ENCODE measurements at regions not wholly inside any gene's neighbourhood (a gene's known extent, or its start where the extent isn't known, plus 50 kb on each side); places are given as distances from the start of the nearest gene placed in this dataset.

DNA sequence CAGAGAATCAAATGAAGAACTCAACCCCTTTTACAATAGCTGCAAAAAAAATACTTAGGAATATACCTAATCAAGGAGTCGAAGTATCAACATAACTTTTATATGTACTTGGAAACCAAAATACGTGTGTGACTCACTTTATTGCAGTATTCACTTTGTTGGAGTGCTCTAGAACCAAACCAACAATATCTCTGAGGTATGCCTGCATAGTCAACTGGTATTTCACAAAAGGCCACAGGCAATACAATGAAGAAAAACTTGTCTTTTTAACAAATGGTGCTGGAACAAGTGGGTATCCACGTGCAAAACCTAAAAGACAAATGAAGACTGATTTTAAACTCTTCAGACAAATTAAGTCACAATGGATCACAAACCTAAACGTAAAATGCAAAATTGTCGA lies 385.7 kb downstream of the TLE1 start:
- DNase-seq (no peak), ATAC-seq (no peak)
- no peak overlapping the region for H3K27ac ChIP-seq
- H3K4me3 ChIP-seq: no peak overlapping the region
- TF ChIP-seq POLR2A (IDR thresholded peaks at IDR 0.05): no peak
- TF ChIP-seq, protein P1, sequence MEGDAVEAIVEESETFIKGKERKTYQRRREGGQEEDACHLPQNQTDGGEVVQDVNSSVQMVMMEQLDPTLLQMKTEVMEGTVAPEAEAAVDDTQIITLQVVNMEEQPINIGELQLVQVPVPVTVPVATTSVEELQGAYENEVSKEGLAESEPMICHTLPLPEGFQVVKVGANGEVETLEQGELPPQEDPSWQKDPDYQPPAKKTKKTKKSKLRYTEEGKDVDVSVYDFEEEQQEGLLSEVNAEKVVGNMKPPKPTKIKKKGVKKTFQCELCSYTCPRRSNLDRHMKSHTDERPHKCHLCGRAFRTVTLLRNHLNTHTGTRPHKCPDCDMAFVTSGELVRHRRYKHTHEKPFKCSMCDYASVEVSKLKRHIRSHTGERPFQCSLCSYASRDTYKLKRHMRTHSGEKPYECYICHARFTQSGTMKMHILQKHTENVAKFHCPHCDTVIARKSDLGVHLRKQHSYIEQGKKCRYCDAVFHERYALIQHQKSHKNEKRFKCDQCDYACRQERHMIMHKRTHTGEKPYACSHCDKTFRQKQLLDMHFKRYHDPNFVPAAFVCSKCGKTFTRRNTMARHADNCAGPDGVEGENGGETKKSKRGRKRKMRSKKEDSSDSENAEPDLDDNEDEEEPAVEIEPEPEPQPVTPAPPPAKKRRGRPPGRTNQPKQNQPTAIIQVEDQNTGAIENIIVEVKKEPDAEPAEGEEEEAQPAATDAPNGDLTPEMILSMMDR (IDR thresholded peaks at IDR 0.05 in 4 of 5, conservative IDR thresholded peaks at IDR 0.05 in 1 of 5): no peak
- intact Hi-C loops (cut with DNase I; ENCODE audit: low total_unique reads): no loop called here
- no peaks in the 10 kb centered on the region for H3K36me3 ChIP-seq
- H3K27me3 ChIP-seq: no peaks in the 10 kb centered on the region
- no peaks in the 10 kb centered on the region for H3K4me1 ChIP-seq
- in situ Hi-C loops (cut with MboI; ENCODE audit: low sequenced_read_pairs in 4 of 4): no loop called here
- peaks cover 0 to 9% (median 0%) of the 10 kb centered on the region in 3 donors for H3K9me3 ChIP-seq

DNA sequence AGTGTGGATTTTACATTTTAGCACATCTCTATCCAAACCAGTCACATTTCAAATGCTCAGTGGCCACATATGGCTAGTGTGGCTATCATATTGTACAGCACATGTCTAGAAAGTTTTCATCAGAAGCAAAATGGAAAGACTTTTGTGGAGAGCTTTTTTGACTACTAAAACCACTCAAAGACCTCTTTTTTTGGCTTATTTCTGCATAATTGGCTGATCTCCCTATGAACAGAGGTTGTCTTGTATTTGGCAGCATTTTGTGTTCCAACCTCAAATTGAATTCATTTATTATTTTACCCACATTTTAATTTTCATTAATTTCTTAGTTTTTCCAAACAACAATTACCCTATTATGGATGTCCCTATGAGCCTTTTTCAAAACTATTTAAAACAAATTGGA lies 395.7 kb downstream of the TLE1 start:
- no peak for TF ChIP-seq POLR2A (IDR thresholded peaks at IDR 0.05)
- TF ChIP-seq, protein P1 (IDR thresholded peaks at IDR 0.05 in 4 of 5, conservative IDR thresholded peaks at IDR 0.05 in 1 of 5): no peak
- H3K27me3 ChIP-seq: no peaks in the 10 kb centered on the region
- no peaks in the 10 kb centered on the region for H3K4me1 ChIP-seq
- H3K36me3 ChIP-seq: no peaks in the 10 kb centered on the region
- no peak overlapping the region for H3K27ac ChIP-seq
- in situ Hi-C loops (cut with MboI; ENCODE audit: low sequenced_read_pairs in 4 of 4): no loop called here
- intact Hi-C loops (cut with DNase I; ENCODE audit: low total_unique reads): no loop called here
- ATAC-seq (no peak), DNase-seq (no peak)
- H3K9me3 ChIP-seq: no peaks in the 10 kb centered on the region
- H3K4me3 ChIP-seq: no peak overlapping the region

DNA sequence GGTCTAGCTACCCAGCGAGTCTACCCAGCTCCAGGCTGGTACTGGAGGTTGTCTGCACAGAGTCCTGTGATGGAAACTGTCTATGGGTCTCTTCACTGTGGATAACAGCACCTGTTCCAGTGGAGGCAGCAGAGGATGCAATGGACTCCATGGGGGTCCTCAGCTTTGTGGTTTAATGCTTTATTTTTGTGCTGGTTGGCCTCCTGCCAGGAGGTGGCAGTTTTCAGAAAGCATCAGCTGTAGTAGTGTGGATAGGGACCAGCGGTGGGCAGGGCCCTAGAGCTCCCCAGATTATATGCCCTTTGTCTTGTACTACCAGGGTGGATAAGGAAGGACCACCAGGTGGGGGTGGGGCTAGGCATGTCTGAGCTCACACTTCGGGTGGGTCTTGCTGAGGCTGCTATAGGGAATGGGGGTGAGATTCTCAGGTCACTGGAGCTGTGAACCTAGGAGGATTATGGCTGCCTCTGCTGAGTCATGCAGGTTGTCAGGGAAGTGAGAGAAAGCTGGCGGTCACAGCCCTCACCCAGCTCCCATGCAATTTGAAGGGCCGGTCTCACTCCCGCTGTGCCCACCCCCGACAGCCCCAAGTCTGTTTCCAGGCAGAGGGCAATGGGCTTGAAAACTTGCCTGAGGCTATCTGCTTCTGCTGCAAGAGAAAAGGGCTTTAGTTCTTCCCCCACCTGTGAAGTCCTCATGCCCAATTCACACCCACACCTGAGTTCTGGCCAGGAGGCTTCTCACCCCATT lies 397.1 kb downstream of the TLE1 start:
- no peak overlapping the region for H3K4me3 ChIP-seq
- H3K36me3 ChIP-seq: no peaks in the 10 kb centered on the region
- ATAC-seq (no peak), DNase-seq (no peak)
- no peak overlapping the region for H3K27ac ChIP-seq
- no peak for TF ChIP-seq POLR2A (IDR thresholded peaks at IDR 0.05)
- TF ChIP-seq, protein P1 (IDR thresholded peaks at IDR 0.05 in 4 of 5, conservative IDR thresholded peaks at IDR 0.05 in 1 of 5): no peak
- H3K9me3 ChIP-seq: no peaks in the 10 kb centered on the region
- intact Hi-C loops (cut with DNase I; ENCODE audit: low total_unique reads) (no loop called here), in situ Hi-C loops (cut with MboI; ENCODE audit: low sequenced_read_pairs in 4 of 4) (no loop called here)
- H3K4me1 ChIP-seq: no peaks in the 10 kb centered on the region
- no peaks in the 10 kb centered on the region for H3K27me3 ChIP-seq

DNA sequence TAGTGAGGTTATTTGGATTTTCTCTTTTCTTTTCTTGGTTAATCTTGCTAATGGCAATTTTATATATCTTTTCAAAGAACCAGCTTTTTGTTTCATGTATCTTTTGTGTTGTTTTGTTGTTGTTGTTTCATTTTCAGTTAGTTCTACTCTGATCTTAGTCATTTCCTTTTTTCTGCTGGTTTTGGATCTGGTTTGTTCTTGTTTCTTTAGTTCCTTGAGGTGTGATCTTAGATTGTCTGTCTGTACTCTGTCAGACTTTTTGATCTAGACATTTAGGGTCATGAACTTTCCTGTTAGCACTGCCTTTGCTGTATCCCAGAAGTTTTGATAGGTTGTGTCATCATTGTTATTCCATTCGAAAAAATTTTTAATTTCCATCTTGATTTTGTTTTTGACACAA lies 399.7 kb downstream of the TLE1 start:
- no peak for DNase-seq
- Histone ChIP-seq H3K27me3 (no peaks in the 10 kb centered on the region), H3K9me3 (no peaks in the 10 kb centered on the region), H3K36me3 (no peaks in the 10 kb centered on the region), H3K4me1 (no peaks in the 10 kb centered on the region), H3K27ac (no peak overlapping the region), H3K4me3 (no peak overlapping the region)
- no peak for ATAC-seq
- intact Hi-C loops (cut with DNase I; ENCODE audit: low total_unique reads) (no loop called here), in situ Hi-C loops (cut with MboI; ENCODE audit: low sequenced_read_pairs in 4 of 4) (no loop called here)
- TF ChIP-seq, protein P1 (IDR thresholded peaks at IDR 0.05 in 4 of 5, conservative IDR thresholded peaks at IDR 0.05 in 1 of 5): no peak
- no peak for TF ChIP-seq POLR2A (IDR thresholded peaks at IDR 0.05)

DNA sequence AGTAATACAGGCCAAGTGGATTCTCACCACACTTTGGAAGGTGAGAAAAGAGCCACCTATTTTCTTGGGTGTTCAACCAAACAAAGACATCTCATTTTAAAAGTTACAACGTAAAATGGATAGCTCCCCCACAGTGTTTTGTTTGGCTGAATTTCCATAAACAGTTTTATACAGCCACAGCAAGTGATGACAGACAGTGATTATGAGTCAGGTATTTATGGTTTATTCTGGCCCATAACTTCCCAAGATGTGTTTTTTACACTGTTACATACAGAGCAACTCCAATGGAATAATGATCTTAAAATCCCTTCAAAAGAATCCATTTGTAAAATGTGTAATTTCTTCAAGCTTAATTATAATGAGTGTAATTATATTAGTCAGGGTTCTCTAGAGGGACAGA lies 421.3 kb downstream of the TLE1 start:
- in situ Hi-C loops (cut with MboI; ENCODE audit: low sequenced_read_pairs in 4 of 4): no loop called here
- TF ChIP-seq, protein P1 (IDR thresholded peaks at IDR 0.05 in 4 of 5, conservative IDR thresholded peaks at IDR 0.05 in 1 of 5): no peak
- TF ChIP-seq POLR2A (IDR thresholded peaks at IDR 0.05): no peak
- Histone ChIP-seq H3K27ac (no peak overlapping the region), H3K36me3 (no peaks in the 10 kb centered on the region), H3K27me3 (no peaks in the 10 kb centered on the region), H3K4me1 (no peaks in the 10 kb centered on the region), H3K9me3 (no peaks in the 10 kb centered on the region), H3K4me3 (no peak overlapping the region)
- intact Hi-C loops (cut with DNase I; ENCODE audit: low total_unique reads): no loop called here
- DNase-seq: no peak
- no peak for ATAC-seq
